Astrocyte (in vitro differentiated cells and primary cell): ENCODE measurements at regions not wholly inside any gene's neighbourhood (a gene's known extent, or its start where the extent isn't known, plus 50 kb on each side); places are given as distances from the start of the nearest gene placed in this dataset.

Experiments used
- DNase-seq: peaks from one replicate; pipeline ENCODE4 v3.0.0-alpha.2; 2010; ENCODE audit warnings: low read depth
- FAIRE-seq: peaks from 2 replicates; lab custom pipeline; 2011; peaks lifted over from hg19 to GRCh38; lab: Jason Lieb, UNC
- H2AFZ ChIP-seq: 2 replicates; pipeline ENCODE4 v1.6.0; 2012; ENCODE audit warnings: low read depth, low read length, inconsistent platforms
- H3K27ac ChIP-seq: 2 replicates; pipeline ENCODE4 v1.5.1; 2011; ENCODE audit warnings: low read depth, low read length, inconsistent platforms
- H3K27me3 ChIP-seq: 2 replicates; pipeline ENCODE4 v1.6.0; 2011; ENCODE audit warnings: low read length, inconsistent platforms; ENCODE audit not compliant: insufficient read depth
- H3K36me3 ChIP-seq: 2 replicates; pipeline ENCODE4 v1.5.1; 2011; ENCODE audit warnings: low read length, inconsistent platforms; ENCODE audit not compliant: insufficient read depth
- H3K4me1 ChIP-seq: 2 replicates; pipeline ENCODE4 v1.5.1; 2011; ENCODE audit warnings: low read length, inconsistent platforms; ENCODE audit not compliant: insufficient read depth
- H3K4me2 ChIP-seq: 2 replicates; pipeline ENCODE4 v1.6.0; 2012; ENCODE audit warnings: low read length, inconsistent platforms
- H3K4me3 ChIP-seq: 2 replicates; pipeline ENCODE4 v1.5.1; 2011; ENCODE audit warnings: low read depth, mild to moderate bottlenecking, low read length, inconsistent platforms; ENCODE audit not compliant: insufficient read depth
- H3K79me2 ChIP-seq: 2 replicates; pipeline ENCODE4 v1.6.0; 2012; ENCODE audit warnings: mild to moderate bottlenecking, low read length, inconsistent platforms; ENCODE audit not compliant: insufficient read depth
- H3K9ac ChIP-seq: 2 replicates; pipeline ENCODE4 v1.6.0; 2012; ENCODE audit warnings: mild to moderate bottlenecking, low read length, inconsistent platforms
- H3K9me3 ChIP-seq: 2 replicates; pipeline ENCODE4 v1.5.1; 2012; ENCODE audit warnings: low read depth, mild to moderate bottlenecking, low read length, inconsistent platforms; ENCODE audit not compliant: insufficient read depth
- H4K20me1 ChIP-seq: 2 replicates; pipeline ENCODE4 v1.6.0; 2012; ENCODE audit warnings: low read length, inconsistent platforms; ENCODE audit not compliant: insufficient read depth
- H3K27ac Mint-ChIP-seq: one replicate; pipeline ENCODE4 v1.8.0; 2021; ENCODE audit warnings: mild to moderate bottlenecking, mixed read lengths; ENCODE audit not compliant: unreplicated experiment
- H3K27me3 Mint-ChIP-seq: one replicate; pipeline ENCODE4 v1.8.0; 2021; ENCODE audit warnings: low read depth, mixed read lengths; ENCODE audit not compliant: unreplicated experiment
- H3K36me3 Mint-ChIP-seq: one replicate; pipeline ENCODE4 v1.8.0; 2021; ENCODE audit warnings: low read depth, mixed read lengths; ENCODE audit not compliant: unreplicated experiment
- H3K4me1 Mint-ChIP-seq: one replicate; pipeline ENCODE4 v1.8.0; 2021; ENCODE audit warnings: low read depth, mixed read lengths; ENCODE audit not compliant: unreplicated experiment
- H3K4me3 Mint-ChIP-seq: one replicate; pipeline ENCODE4 v1.8.0; 2021; ENCODE audit warnings: mild to moderate bottlenecking, moderate library complexity, mixed read lengths; ENCODE audit not compliant: unreplicated experiment
- H3K9me3 Mint-ChIP-seq: one replicate; pipeline ENCODE4 v1.8.0; 2021; ENCODE audit warnings: mild to moderate bottlenecking, mixed read lengths; ENCODE audit not compliant: unreplicated experiment
- EZH2 ChIP-seq: IDR thresholded peaks from 2 replicates; pipeline ENCODE4 v1.6.1; 2012; ENCODE audit warnings: mild to moderate bottlenecking, low read length, inconsistent platforms; ENCODE audit not compliant: insufficient read depth
- TF ChIP-seq, protein P1 (sequence below): IDR thresholded peaks from 2 replicates; pipeline ENCODE4 v1.5.1; 2011; ENCODE audit warnings: low read depth, mild to moderate bottlenecking, inconsistent platforms, low read length, moderate library complexity; ENCODE audit not compliant: insufficient read depth

- no peak overlapping the region for H2AFZ ChIP-seq
- H3K4me2 ChIP-seq: no peak overlapping the region
- no peaks in the 10 kb centered on the region for H3K79me2 ChIP-seq
Observed at GRCh38 chr14:47899685-47900084, 224.3 kb upstream of the MDGA2 start.

DNA sequence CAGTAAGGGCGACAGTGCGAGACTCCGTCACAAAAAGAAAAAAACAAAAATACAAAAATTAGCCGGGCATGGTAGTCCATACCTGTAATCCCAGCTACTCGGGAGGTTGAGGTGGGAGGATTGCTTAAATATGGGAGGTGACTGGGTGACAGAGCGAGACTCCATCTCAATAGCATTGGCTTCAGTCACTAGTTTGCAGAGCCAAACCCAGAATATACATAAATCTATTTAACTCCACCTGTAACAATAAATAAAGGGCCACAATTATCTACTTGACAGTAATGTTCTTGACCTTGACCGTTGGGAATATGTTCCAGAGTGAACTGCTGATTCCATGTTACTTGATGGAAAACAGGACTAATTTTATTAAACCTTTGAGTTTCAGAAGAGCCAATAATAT, 198.9 kb upstream of the MDGA2 start:
- H3K79me2 ChIP-seq: no peaks in the 10 kb centered on the region
- no peak overlapping the region for H3K4me2 ChIP-seq
- FAIRE-seq (no peak), DNase-seq (no peak)
- no peak for TF ChIP-seq EZH2
- TF ChIP-seq, protein P1, sequence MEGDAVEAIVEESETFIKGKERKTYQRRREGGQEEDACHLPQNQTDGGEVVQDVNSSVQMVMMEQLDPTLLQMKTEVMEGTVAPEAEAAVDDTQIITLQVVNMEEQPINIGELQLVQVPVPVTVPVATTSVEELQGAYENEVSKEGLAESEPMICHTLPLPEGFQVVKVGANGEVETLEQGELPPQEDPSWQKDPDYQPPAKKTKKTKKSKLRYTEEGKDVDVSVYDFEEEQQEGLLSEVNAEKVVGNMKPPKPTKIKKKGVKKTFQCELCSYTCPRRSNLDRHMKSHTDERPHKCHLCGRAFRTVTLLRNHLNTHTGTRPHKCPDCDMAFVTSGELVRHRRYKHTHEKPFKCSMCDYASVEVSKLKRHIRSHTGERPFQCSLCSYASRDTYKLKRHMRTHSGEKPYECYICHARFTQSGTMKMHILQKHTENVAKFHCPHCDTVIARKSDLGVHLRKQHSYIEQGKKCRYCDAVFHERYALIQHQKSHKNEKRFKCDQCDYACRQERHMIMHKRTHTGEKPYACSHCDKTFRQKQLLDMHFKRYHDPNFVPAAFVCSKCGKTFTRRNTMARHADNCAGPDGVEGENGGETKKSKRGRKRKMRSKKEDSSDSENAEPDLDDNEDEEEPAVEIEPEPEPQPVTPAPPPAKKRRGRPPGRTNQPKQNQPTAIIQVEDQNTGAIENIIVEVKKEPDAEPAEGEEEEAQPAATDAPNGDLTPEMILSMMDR: no peak
- no peak overlapping the region for H3K27ac ChIP-seq
- H4K20me1 ChIP-seq: no peaks in the 10 kb centered on the region
- Mint-ChIP-seq H3K27me3 (no peaks in the 10 kb centered on the region), H3K27ac (no peak overlapping the region), H3K36me3 (no peaks in the 10 kb centered on the region), H3K4me1 (no peaks in the 10 kb centered on the region), H3K9me3 (no peaks in the 10 kb centered on the region), H3K4me3 (no peak overlapping the region)
- H3K27me3 ChIP-seq: no peaks in the 10 kb centered on the region
- no peak overlapping the region for H2AFZ ChIP-seq
- H3K4me3 ChIP-seq: no peak overlapping the region
- no peaks in the 10 kb centered on the region for H3K9me3 ChIP-seq
- no peaks in the 10 kb centered on the region for H3K4me1 ChIP-seq
- H3K9ac ChIP-seq: no peak overlapping the region
- no peaks in the 10 kb centered on the region for H3K36me3 ChIP-seq

More at GRCh38 chr14:47899685-47900084, 224.3 kb upstream of the MDGA2 start:
- Histone ChIP-seq H3K36me3 (no peaks in the 10 kb centered on the region), H3K27ac (no peak overlapping the region), H4K20me1 (no peaks in the 10 kb centered on the region), H3K9ac (no peak overlapping the region), H3K4me3 (no peak overlapping the region), H3K4me1 (no peaks in the 10 kb centered on the region), H3K9me3 (no peaks in the 10 kb centered on the region), H3K27me3 (no peaks in the 10 kb centered on the region)
- Mint-ChIP-seq H3K36me3 (no peaks in the 10 kb centered on the region), H3K27ac (no peak overlapping the region), H3K27me3 (no peaks in the 10 kb centered on the region), H3K9me3 (no peaks in the 10 kb centered on the region), H3K4me1 (no peaks in the 10 kb centered on the region), H3K4me3 (no peak overlapping the region)
- TF ChIP-seq, protein P1: no peak
- no peak for TF ChIP-seq EZH2
- DNase-seq (no peak), FAIRE-seq (no peak)

- Mint-ChIP-seq H3K4me3 (no peak overlapping the region), H3K36me3 (no peaks in the 10 kb centered on the region), H3K4me1 (no peaks in the 10 kb centered on the region), H3K9me3 (no peaks in the 10 kb centered on the region), H3K27me3 (no peaks in the 10 kb centered on the region), H3K27ac (no peak overlapping the region)
- H3K4me1 ChIP-seq: no peaks in the 10 kb centered on the region
- H3K79me2 ChIP-seq: no peaks in the 10 kb centered on the region
- TF ChIP-seq EZH2: no peak
- TF ChIP-seq, protein P1: no peak
- no peaks in the 10 kb centered on the region for H3K27me3 ChIP-seq
- H3K9me3 ChIP-seq: no peaks in the 10 kb centered on the region
- no peak overlapping the region for H3K9ac ChIP-seq
- H3K36me3 ChIP-seq: no peaks in the 10 kb centered on the region
- H4K20me1 ChIP-seq: no peaks in the 10 kb centered on the region
- FAIRE-seq (no peak), DNase-seq (no peak)
- H3K27ac ChIP-seq: no peak overlapping the region
- H3K4me2 ChIP-seq: no peak overlapping the region
- no peak overlapping the region for H3K4me3 ChIP-seq
- H2AFZ ChIP-seq: no peak overlapping the region
Observed at GRCh38 chr14:47872588-47872987, 197.2 kb upstream of the MDGA2 start.
